ENCODE measurements at regions not wholly inside any gene's neighbourhood (a gene's known extent, or its start where the extent isn't known, plus 50 kb on each side); places are given as distances from the start of the nearest gene placed in this dataset.
A peak's percentile ranks its signal among the peaks of the same experiment; 100 is the strongest.
"Not testable (repeated sequence)": the region's sequence is repeated elsewhere in the genome, so short reads cannot be mapped to it uniquely, and the experiment has no call there.

GRCh38 chr7:65489260-65489767, 115.7 kb downstream of the ZNF92 start:
- ATAC-seq, result no peak

DNA sequence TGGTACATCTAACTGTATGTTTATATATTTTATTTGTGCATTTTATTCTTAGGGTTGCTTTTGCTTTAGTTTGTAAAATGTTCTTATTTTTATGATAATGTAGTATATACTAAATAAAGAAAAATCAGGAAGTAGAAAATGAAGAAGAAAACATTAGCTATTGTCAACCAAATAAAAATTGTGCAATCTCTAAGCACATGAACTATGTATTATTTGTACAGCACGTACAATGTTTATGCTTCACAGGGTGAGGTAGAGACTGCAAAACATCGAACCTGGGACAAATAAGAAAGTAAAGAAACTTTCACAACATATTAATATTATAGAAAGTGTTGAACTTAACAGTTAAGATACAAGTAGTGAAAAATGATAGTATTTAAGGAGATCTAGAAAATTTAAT, 123.0 kb downstream of the ZNF92 start:
- H3K27ac ChIP-seq; H3K36me3 ChIP-seq; H3K4me1 ChIP-seq; H3K27me3 ChIP-seq (ENCODE audit: low read depth); DNase-seq; H3K4me3 ChIP-seq; H3K9me3 ChIP-seq; ATAC-seq; intact Hi-C loops (cut with DNase I): not testable (repeated sequence)

More at GRCh38 chr7:65489260-65489767, 115.7 kb downstream of the ZNF92 start:
- no peaks in the 10 kb centered on the region for H3K4me1 ChIP-seq
- no peaks in the 10 kb centered on the region for H3K36me3 ChIP-seq
- peaks cover 18% of the 10 kb centered on the region for H3K9me3 ChIP-seq
- no peak overlapping the region for H3K27ac ChIP-seq
- H3K27me3 ChIP-seq (ENCODE audit: low read depth), result no peaks in the 10 kb centered on the region
- H3K4me3 ChIP-seq, result no peak overlapping the region
- DNase-seq, result no peak
- intact Hi-C loops (cut with DNase I), result no loop called here
- no peak for TF ChIP-seq CTCF (IDR thresholded peaks at IDR 0.05)

- H3K36me3 ChIP-seq, result no peaks in the 10 kb centered on the region
- no peak overlapping the region for H3K4me3 ChIP-seq
- no peaks in the 10 kb centered on the region for H3K27me3 ChIP-seq (ENCODE audit: low read depth)
- no peak overlapping the region for H3K27ac ChIP-seq
- H3K9me3 ChIP-seq, result no peaks in the 10 kb centered on the region
- TF ChIP-seq CTCF (IDR thresholded peaks at IDR 0.05), result no peak
- H3K4me1 ChIP-seq, result no peaks in the 10 kb centered on the region
- intact Hi-C loops (cut with DNase I), result no loop called here
- DNase-seq (no peak), ATAC-seq (no peak)
Measured at GRCh38 chr7:65503434-65504152, 129.9 kb downstream of the ZNF92 start.

DNA sequence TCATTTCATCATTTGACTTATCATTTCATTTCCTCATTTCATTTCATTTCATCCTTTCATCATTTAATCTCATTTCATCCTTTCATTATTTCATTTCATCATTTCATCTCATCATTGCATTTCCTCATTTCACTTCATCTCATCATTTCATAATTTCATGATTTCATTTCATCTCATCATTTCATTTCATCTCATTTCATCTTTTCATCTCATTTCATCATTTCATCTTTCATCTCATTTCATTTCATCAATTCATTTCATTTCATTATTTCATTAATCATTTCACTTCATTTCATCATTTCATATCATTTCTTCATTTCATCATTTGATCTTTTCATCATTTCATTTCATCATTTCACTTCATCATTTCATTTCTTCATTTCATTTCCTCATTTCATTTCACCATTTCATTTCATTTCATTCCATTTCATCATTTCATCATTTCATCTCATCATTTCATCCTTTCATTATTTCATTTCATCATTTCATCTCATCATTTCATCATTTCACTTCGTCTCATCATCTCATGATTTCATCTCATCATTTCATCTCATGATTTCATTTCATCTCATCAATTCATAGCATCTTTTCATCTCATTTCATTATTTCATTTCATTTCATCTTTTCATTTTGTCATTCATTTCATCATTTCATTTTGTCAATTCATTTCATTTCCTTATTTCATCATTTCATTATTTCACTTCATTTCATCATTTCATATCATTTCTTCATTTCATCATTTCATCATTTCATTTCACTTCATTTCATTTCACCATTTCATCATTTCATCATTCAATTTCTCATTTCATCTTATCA, 131.1 kb downstream of the ZNF92 start:
- H3K36me3 ChIP-seq; H3K4me1 ChIP-seq; H3K4me3 ChIP-seq; H3K9me3 ChIP-seq; DNase-seq; H3K27me3 ChIP-seq (ENCODE audit: low read depth); ATAC-seq; H3K27ac ChIP-seq; intact Hi-C loops (cut with DNase I): not testable (repeated sequence)

- ATAC-seq; H3K36me3 ChIP-seq; H3K4me1 ChIP-seq; H3K27ac ChIP-seq; H3K9me3 ChIP-seq; DNase-seq; H3K4me3 ChIP-seq; intact Hi-C loops (cut with DNase I): not testable (repeated sequence)
- peaks cover 11% of the 10 kb centered on the region for H3K27me3 ChIP-seq (ENCODE audit: low read depth)
Measured at GRCh38 chr7:65505320-65505633, 131.6 kb downstream of the ZNF92 start.

- ATAC-seq, result peak; percentile 32 to 43
- H3K4me1 ChIP-seq; DNase-seq; H3K27ac ChIP-seq; intact Hi-C loops (cut with DNase I); H3K9me3 ChIP-seq; H3K36me3 ChIP-seq: not testable (repeated sequence)
- Histone ChIP-seq H3K4me3 (peak overlapping the region; percentile 41), H3K27me3 (ENCODE audit: low read depth) (peaks cover 26% of the 10 kb centered on the region)
Measured at GRCh38 chr7:65508581-65509367, 135.1 kb downstream of the ZNF92 start.

DNA sequence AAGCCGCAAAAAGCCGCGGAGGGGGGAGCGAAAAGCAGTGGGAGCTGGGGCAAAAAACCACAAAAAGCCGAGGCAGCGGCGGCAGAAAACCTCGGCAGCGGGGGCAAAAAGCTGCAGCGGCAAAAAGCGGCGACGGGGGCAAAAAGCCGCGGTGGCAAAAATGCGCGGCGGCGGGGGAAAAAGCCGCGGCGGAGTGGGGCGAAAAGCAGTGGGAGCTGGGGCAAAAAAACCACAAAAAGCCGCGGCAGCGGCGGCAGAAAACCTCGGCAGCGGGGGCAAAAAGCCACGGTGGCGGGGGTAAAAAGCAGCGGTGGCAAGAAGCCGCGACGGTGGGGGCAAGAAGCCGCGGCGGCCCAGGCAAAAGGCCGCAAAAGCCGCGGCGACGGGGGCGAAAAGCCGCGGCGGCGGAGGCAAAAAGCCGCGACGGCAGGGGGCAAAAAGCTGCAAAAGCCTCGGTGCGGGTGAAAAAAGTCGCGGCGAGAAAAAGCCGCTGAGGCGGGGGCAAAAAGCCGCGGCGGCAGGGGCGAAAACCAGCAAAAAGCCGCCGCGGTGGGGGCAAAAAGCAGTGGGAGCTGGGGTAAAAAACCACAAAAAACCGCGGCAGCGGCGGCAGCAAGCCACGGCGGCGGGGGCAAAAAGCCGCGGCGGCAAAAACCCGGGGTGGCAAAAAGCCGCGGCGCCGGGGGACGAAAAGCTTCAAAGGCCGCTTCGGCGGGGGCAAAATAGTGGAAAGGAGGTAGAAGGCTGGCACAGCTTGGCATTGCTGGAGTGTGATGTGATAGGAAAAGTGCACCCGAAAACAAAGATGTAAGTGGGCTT, 135.9 kb downstream of the ZNF92 start:
- TF ChIP-seq CTCF (IDR thresholded peaks at IDR 0.05), result no peak
- Histone ChIP-seq H3K27ac (no peak overlapping the region), H3K27me3 (ENCODE audit: low read depth) (peaks cover 26% of the 10 kb centered on the region), H3K4me3 (peak overlapping the region; percentile 41), H3K4me1 (peaks cover 8% of the 10 kb centered on the region), H3K9me3 (no peaks in the 10 kb centered on the region), H3K36me3 (no peaks in the 10 kb centered on the region)
- intact Hi-C loops (cut with DNase I), result no loop called here
- ATAC-seq (no peak), DNase-seq (no peak)

- H3K4me1 ChIP-seq; H3K36me3 ChIP-seq; ATAC-seq; H3K27ac ChIP-seq; intact Hi-C loops (cut with DNase I); H3K9me3 ChIP-seq; DNase-seq: not testable (repeated sequence)
- H3K27me3 ChIP-seq (ENCODE audit: low read depth), result peaks cover 26% of the 10 kb centered on the region
- peak overlapping the region; percentile 41 for H3K4me3 ChIP-seq
Measured at GRCh38 chr7:65510187-65510538, 136.5 kb downstream of the ZNF92 start.

DNA sequence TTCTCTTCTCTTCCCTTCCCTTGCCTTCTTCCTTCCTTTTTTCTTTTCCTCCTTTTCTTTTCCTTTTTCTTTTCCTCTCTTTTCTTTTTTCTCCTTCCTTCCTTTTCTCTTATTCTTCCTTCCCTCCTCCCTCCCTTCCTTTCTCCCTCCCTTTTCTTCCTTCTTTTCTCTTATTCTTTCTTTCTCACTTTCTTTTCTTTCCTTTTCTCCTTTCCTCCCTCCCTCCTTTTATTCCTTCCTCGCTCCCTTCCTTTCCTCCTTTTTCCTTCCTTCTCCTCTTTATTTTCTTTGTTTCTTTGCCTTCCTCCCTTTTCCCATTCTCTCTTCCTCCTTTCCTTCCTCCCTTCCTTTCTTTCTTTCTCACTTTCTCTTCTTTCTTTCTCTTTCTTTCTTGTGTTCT, 146.1 kb downstream of the ZNF92 start:
- H3K27me3 ChIP-seq (ENCODE audit: low read depth); H3K4me1 ChIP-seq; ATAC-seq; H3K9me3 ChIP-seq; H3K27ac ChIP-seq; intact Hi-C loops (cut with DNase I); H3K4me3 ChIP-seq; H3K36me3 ChIP-seq; DNase-seq: not testable (repeated sequence)

All from lower lobe of right lung (tissue), 2 donors.